ENCODE measurements at regions not wholly inside any gene's neighbourhood (a gene's known extent, or its start where the extent isn't known, plus 50 kb on each side); places are given as distances from the start of the nearest gene placed in this dataset.

- Mint-ChIP-seq H3K27ac (ENCODE audit: unreplicated experiment) (no peak overlapping the region), H3K4me3 (ENCODE audit: unreplicated experiment) (no peak overlapping the region), H3K36me3 (ENCODE audit: unreplicated experiment) (no peaks in the 10 kb centered on the region), H3K27me3 (ENCODE audit: unreplicated experiment) (peaks cover 15% of the 10 kb centered on the region), H3K9me3 (ENCODE audit: unreplicated experiment) (peaks cover 18% of the 10 kb centered on the region), H3K4me1 (ENCODE audit: low read depth, unreplicated experiment) (peaks cover 23% of the 10 kb centered on the region)
- no peak for DNase-seq
- TF ChIP-seq CTCF (IDR thresholded peaks at IDR 0.05; ENCODE audit: partially characterized antibody, unreplicated experiment): no peak
These were observed 209.2 kb upstream of the LHX5 start for GRCh38 chr12:113680868-113681267.

- Mint-ChIP-seq H3K27me3 (ENCODE audit: unreplicated experiment) (peaks cover 10% of the 10 kb centered on the region), H3K36me3 (ENCODE audit: unreplicated experiment) (no peaks in the 10 kb centered on the region), H3K4me3 (ENCODE audit: unreplicated experiment) (no peak overlapping the region), H3K4me1 (ENCODE audit: low read depth, unreplicated experiment) (peaks cover 23% of the 10 kb centered on the region), H3K27ac (ENCODE audit: unreplicated experiment) (peak overlapping the region; percentile 4), H3K9me3 (ENCODE audit: unreplicated experiment) (peaks cover 11% of the 10 kb centered on the region)
- no peak for DNase-seq
- TF ChIP-seq CTCF (IDR thresholded peaks at IDR 0.05; ENCODE audit: partially characterized antibody, unreplicated experiment): no peak
These were observed 206.8 kb upstream of the LHX5 start for GRCh38 chr12:113678223-113679119.

GRCh38 chr12:113676547-113676946 lies 204.9 kb upstream of the LHX5 start:
- no peak for DNase-seq
- TF ChIP-seq CTCF (IDR thresholded peaks at IDR 0.05; ENCODE audit: partially characterized antibody, unreplicated experiment): no peak
- H3K4me1 Mint-ChIP-seq (ENCODE audit: low read depth, unreplicated experiment): peaks cover 16% of the 10 kb centered on the region
- no peak overlapping the region for H3K27ac Mint-ChIP-seq (ENCODE audit: unreplicated experiment)
- H3K4me3 Mint-ChIP-seq (ENCODE audit: unreplicated experiment): no peak overlapping the region
- H3K27me3 Mint-ChIP-seq (ENCODE audit: unreplicated experiment): peaks cover 1% of the 10 kb centered on the region
- H3K9me3 Mint-ChIP-seq (ENCODE audit: unreplicated experiment): peaks cover 4% of the 10 kb centered on the region
- no peaks in the 10 kb centered on the region for H3K36me3 Mint-ChIP-seq (ENCODE audit: unreplicated experiment)

- TF ChIP-seq CTCF (IDR thresholded peaks at IDR 0.05; ENCODE audit: partially characterized antibody, unreplicated experiment): no peak
- H3K9me3 Mint-ChIP-seq (ENCODE audit: unreplicated experiment): peaks cover 6% of the 10 kb centered on the region
- H3K27me3 Mint-ChIP-seq (ENCODE audit: unreplicated experiment): peaks cover 1% of the 10 kb centered on the region
- H3K4me3 Mint-ChIP-seq (ENCODE audit: unreplicated experiment): no peak overlapping the region
- H3K27ac Mint-ChIP-seq (ENCODE audit: unreplicated experiment): no peak overlapping the region
- H3K4me1 Mint-ChIP-seq (ENCODE audit: low read depth, unreplicated experiment): peaks cover 16% of the 10 kb centered on the region
- DNase-seq: no peak
- no peaks in the 10 kb centered on the region for H3K36me3 Mint-ChIP-seq (ENCODE audit: unreplicated experiment)
These were observed 204.4 kb upstream of the LHX5 start for GRCh38 chr12:113676117-113676516.

- TF ChIP-seq CTCF (IDR thresholded peaks at IDR 0.05; ENCODE audit: partially characterized antibody, unreplicated experiment): no peak
- DNase-seq: no peak
- Mint-ChIP-seq H3K9me3 (ENCODE audit: unreplicated experiment) (peaks cover 5% of the 10 kb centered on the region), H3K36me3 (ENCODE audit: unreplicated experiment) (no peaks in the 10 kb centered on the region), H3K27ac (ENCODE audit: unreplicated experiment) (no peak overlapping the region), H3K4me3 (ENCODE audit: unreplicated experiment) (no peak overlapping the region), H3K4me1 (ENCODE audit: low read depth, unreplicated experiment) (peaks cover 16% of the 10 kb centered on the region), H3K27me3 (ENCODE audit: unreplicated experiment) (peaks cover 1% of the 10 kb centered on the region)
These were observed 203.3 kb upstream of the LHX5 start for GRCh38 chr12:113674996-113675395.
